IPS DF 4.7 (cell line): ENCODE measurements at regions not wholly inside any gene's neighbourhood (a gene's known extent, or its start where the extent isn't known, plus 50 kb on each side); places are given as distances from the start of the nearest gene placed in this dataset.
"Not testable (repeated sequence)": the region's sequence is repeated elsewhere in the genome, so short reads cannot be mapped to it uniquely, and the experiment has no call there.

ENCODE experiments used
- DNase-seq: peaks from one replicate; pipeline ENCODE4 v3.0.0-alpha.2; 2013; ENCODE audit warnings: low spot score; ENCODE audit errors: extremely low read depth

GRCh38 chr14:105653921-105654320 is 127.5 kb downstream of the TMEM121 start:
- DNase-seq = not testable (repeated sequence)

GRCh38 chr14:105659255-105659654 is 132.9 kb downstream of the TMEM121 start:
- not testable (repeated sequence) for DNase-seq

GRCh38 chr14:105659935-105660527 is 133.6 kb downstream of the TMEM121 start:
- DNase-seq = no peak

- DNase-seq = no peak
These were observed 134.6 kb downstream of the TMEM121 start for GRCh38 chr14:105660816-105661531.

- not testable (repeated sequence) for DNase-seq
These were observed 135.7 kb downstream of the TMEM121 start for GRCh38 chr14:105662043-105662442.

GRCh38 chr14:105662592-105662991 is 136.2 kb downstream of the TMEM121 start:
- DNase-seq = not testable (repeated sequence)

GRCh38 chr14:105663323-105663722 is 136.9 kb downstream of the TMEM121 start:
- not testable (repeated sequence) for DNase-seq

- not testable (repeated sequence) for DNase-seq
These were observed 137.6 kb downstream of the TMEM121 start for GRCh38 chr14:105663818-105664596.

GRCh38 chr14:105664691-105665090 is 138.3 kb downstream of the TMEM121 start:
- DNase-seq = no peak

GRCh38 chr14:105665247-105665950 is 139.0 kb downstream of the TMEM121 start:
- no peak for DNase-seq

GRCh38 chr14:105665951-105666277 is 139.5 kb downstream of the TMEM121 start:
- no peak for DNase-seq

- no peak for DNase-seq
These were observed 140.0 kb downstream of the TMEM121 start for GRCh38 chr14:105666420-105666819.

GRCh38 chr14:105666991-105667662 is 140.7 kb downstream of the TMEM121 start:
- not testable (repeated sequence) for DNase-seq

GRCh38 chr14:105667663-105668020 is 141.3 kb downstream of the TMEM121 start:
- DNase-seq = not testable (repeated sequence)

GRCh38 chr14:105668021-105668420 is 141.6 kb downstream of the TMEM121 start:
- not testable (repeated sequence) for DNase-seq

- DNase-seq = not testable (repeated sequence)
These were observed 142.3 kb downstream of the TMEM121 start for GRCh38 chr14:105668471-105669230.

- DNase-seq = not testable (repeated sequence)
These were observed 142.8 kb downstream of the TMEM121 start for GRCh38 chr14:105669231-105669610.

- DNase-seq = not testable (repeated sequence)
These were observed 143.3 kb downstream of the TMEM121 start for GRCh38 chr14:105669646-105670045.

GRCh38 chr14:105672450-105673200 is 146.2 kb downstream of the TMEM121 start:
- DNase-seq = not testable (repeated sequence)

- DNase-seq = not testable (repeated sequence)
These were observed 149.1 kb downstream of the TMEM121 start for GRCh38 chr14:105675433-105675832.
